ENCODE measurements at regions not wholly inside any gene's neighbourhood (a gene's known extent, or its start where the extent isn't known, plus 50 kb on each side); places are given as distances from the start of the nearest gene placed in this dataset.
"Not testable (repeated sequence)": the region's sequence is repeated elsewhere in the genome, so short reads cannot be mapped to it uniquely, and the experiment has no call there.

GRCh38 chr21:6564543-6565166 is 3956.7 kb upstream of the TPTE start:
- not testable (repeated sequence) for TF ChIP-seq EZH2 (IDR thresholded peaks at IDR 0.05; ENCODE audit: low read length, missing control alignments); CTCF (conservative IDR thresholded peaks at IDR 0.05 in 1 of 2, IDR thresholded peaks at IDR 0.05 in 1 of 2; ENCODE audit: low read depth in 1 of 2, low read length in 2 of 2)
